Activated T-cell treated with anti-CD3 and anti-CD28 coated beads, Interleukin-2, amount 50 U/mL, for 1 hour (primary cell): ENCODE measurements at regions not wholly inside any gene's neighbourhood (a gene's known extent, or its start where the extent isn't known, plus 50 kb on each side); places are given as distances from the start of the nearest gene placed in this dataset.
"Not testable (repeated sequence)": the region's sequence is repeated elsewhere in the genome, so short reads cannot be mapped to it uniquely, and the experiment has no call there.

Source experiments
- DNase-seq: peaks from one replicate; pipeline ENCODE4 v3.0.0-alpha.2; 2020

- no peak for DNase-seq
Measured at GRCh38 chr6:10174761-10175160, 240.1 kb downstream of the TFAP2A start.

- DNase-seq = no peak
Measured at GRCh38 chr6:10174056-10174455, 240.8 kb downstream of the TFAP2A start.

GRCh38 chr6:10171706-10172105 lies 243.2 kb downstream of the TFAP2A start:
- DNase-seq = not testable (repeated sequence)

GRCh38 chr6:10170816-10171215 lies 244.1 kb downstream of the TFAP2A start:
- no peak for DNase-seq

GRCh38 chr6:10166031-10166430 lies 248.8 kb downstream of the TFAP2A start:
- DNase-seq = no peak

GRCh38 chr6:10163203-10163962 lies 251.5 kb downstream of the TFAP2A start:
- DNase-seq = no peak

- no peak for DNase-seq
Measured at GRCh38 chr6:10156875-10157274, 258.0 kb downstream of the TFAP2A start.

DNA sequence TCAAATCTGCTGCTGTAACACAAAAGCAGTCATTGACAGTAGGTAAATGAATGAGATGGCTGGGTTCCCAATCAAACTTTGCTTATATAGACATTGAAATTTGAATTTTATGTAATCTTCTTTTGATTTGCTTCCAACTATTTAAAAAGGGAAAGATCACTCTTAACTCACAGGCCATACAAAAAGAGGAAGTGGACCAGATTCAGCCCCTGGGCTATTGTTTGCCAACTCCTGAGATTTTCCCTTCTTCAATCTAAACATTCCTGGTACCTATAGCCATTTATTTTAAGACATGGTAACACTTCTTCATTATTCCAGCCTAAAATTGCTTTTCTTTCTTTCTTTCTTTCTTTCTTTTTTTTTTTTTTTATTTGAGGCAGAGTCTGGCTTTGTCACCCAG lies 260.6 kb downstream of the TFAP2A start:
- DNase-seq = no peak

- DNase-seq = no peak
Measured at GRCh38 chr6:10151144-10151915, 263.5 kb downstream of the TFAP2A start.

DNA sequence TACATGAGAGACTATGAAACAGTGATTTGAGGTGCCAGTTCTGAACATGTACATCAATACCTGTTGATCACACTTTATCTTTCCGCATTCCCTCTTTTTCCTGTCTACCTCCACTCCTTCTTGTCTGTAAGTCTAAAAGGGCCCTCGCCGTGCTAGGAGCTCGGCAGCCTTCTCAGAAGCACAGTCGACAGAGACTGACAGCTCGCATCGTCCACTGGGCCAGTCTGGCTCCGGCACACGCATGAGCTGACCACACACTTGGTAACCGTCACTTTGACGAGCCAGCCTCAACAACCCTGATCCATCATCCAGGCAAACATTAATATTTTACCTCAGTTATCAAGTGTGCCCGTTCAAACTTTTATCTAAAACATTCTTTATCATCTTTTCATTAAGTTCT lies 265.3 kb downstream of the TFAP2A start:
- no peak for DNase-seq

- no peak for DNase-seq
Measured at GRCh38 chr6:10146715-10147451, 268.0 kb downstream of the TFAP2A start.

DNA sequence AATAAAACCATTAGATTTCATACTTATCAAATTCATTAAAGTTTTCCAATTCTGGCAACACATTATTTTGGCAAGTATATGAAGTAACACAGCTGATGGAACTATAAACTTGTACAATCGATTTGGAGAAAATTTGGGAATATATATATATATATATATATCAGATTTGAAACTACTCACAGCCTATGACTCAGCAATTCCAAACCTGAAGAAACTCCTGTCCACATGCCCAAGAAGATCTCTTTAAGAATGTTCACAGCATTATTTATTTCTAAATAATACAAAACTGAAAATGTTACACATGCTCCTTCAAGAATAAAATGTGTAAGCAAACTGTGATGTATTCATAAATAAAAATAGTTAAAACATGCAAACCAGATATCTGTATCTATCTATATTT lies 270.1 kb downstream of the TFAP2A start:
- DNase-seq = no peak

GRCh38 chr6:10141746-10142443 lies 273.0 kb downstream of the TFAP2A start:
- DNase-seq = no peak

DNA sequence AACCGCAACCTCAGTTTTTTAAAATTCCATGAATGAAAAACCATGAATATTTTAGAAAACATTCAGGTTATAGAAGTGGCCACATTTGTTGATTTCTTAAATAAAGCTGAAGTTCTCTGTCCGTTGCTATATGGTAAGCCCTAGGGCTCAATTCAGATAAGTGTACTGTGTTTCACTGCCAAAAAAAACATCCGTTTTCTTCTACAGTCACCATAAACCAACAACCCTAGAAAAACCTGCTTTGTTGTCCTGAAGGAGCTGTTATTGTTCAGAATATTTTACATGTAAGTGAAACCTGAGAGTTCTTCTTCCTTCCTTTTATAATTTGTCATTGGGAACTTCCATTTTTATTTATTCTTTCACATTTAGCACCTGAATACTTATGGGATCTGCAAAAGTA lies 274.1 kb downstream of the TFAP2A start:
- no peak for DNase-seq

GRCh38 chr6:10140136-10140535 lies 274.7 kb downstream of the TFAP2A start:
- DNase-seq = no peak

- no peak for DNase-seq
Measured at GRCh38 chr6:10138917-10139316, 276.0 kb downstream of the TFAP2A start.

DNA sequence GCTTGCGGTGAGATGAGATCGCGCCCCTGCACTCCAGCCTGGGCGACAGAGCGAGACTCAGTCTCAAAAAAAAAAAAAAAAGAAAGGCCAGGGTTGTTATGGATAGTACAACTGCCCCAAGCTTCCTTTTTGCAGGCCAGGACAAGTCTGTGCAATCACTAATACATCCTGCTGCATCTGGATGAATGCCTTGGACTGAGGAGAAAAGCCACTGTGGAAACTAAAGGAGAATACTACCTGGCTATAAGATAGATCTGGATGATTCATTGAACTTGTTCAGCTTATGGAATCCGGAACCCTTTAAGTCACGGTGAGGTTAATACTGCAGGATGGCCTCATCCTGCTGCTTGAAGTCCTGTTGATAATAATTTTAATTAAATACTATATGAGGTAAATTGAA lies 278.2 kb downstream of the TFAP2A start:
- DNase-seq = no peak

DNA sequence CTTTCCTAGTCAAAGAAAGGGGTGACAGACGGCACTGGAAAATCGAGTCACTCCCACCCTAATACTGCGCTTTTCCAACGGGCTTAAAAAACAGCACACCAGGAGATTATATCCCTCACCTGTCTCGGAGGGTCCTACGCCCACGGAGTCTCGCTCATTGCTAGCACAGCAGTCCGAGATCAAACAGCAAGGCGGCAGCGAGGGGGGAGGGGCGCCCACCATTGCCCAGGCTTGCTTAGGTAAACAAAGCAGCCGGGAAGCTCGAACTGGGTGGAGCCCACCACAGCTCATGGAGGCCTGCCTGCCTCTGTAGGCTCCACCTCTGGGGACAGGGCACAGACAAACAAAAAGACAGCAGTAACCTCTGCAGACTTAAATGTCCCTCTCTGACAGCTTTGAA lies 280.7 kb downstream of the TFAP2A start:
- DNase-seq = not testable (repeated sequence)

GRCh38 chr6:10128721-10129120 lies 286.2 kb downstream of the TFAP2A start:
- no peak for DNase-seq

GRCh38 chr6:10122164-10122563 lies 292.7 kb downstream of the TFAP2A start:
- DNase-seq = no peak

- DNase-seq = no peak
Measured at GRCh38 chr6:10112871-10113549, 301.9 kb downstream of the TFAP2A start.

GRCh38 chr6:10111975-10112374 lies 302.9 kb downstream of the TFAP2A start:
- no peak for DNase-seq
